Heart left ventricle (tissue), 13 donors: ENCODE measurements at regions not wholly inside any gene's neighbourhood (a gene's known extent, or its start where the extent isn't known, plus 50 kb on each side); places are given as distances from the start of the nearest gene placed in this dataset.

ENCODE experiments used
- POLR2A ChIP-seq, 2 donors: fragments of 450-650 bp; IDR thresholded peaks; one replicate each; pipeline ENCODE4 v1.6.1; 2017; ENCODE audit warnings: antibody characterized with exemption in 2 of 2, mild to moderate bottlenecking in 2 of 2, moderate library complexity in 2 of 2
- TF ChIP-seq, protein P1 (sequence below), 12 donors: fragments of 200-600 bp; sonication (generic) in 4 of 12; IDR thresholded peaks; one replicate each; pipeline versions ENCODE4 v1.5.0 to v1.8.0; 2018 to 2022; ENCODE audit warnings: antibody characterized with exemption in 12 of 12, mild to moderate bottlenecking in 5 of 12
- donor health status: ischemic (EF 13 %, LVEDD 7.1; RV severe dilation, severe dysfunction).
- donor health status: DM: no; HTN: yes; CAD: no.
- donor health status: DM: no; HTN: no; CAD: no.
- donor health status: ischemic (EF 25% LVEDD 6.9; RV normal size, moderate dysfunction).
- donor health status: ischemic (EF 25% LVEDD 5.7; RV mildly dilated, moderate dysfunction).
- donor health status: ischemic (EF 35%, LVEDD 5.7; RV mildly dilated, moderate dysfunction).
- donor health status: nonischemic (EF 11% LVEDD 7.7; RV severe dilation, severe dysfunction).
- donor health status: DM: yes; HTN: yes; CAD: no.
- donor health status: PGD.
- donor health status: ischemic (EF 29% LVEDD 5.4; RV normal size, mild dysfunction).
- donor health status: nonischemic (EF 23%, LVEDD 6.1; RV moderate dilation, normal function).

DNA sequence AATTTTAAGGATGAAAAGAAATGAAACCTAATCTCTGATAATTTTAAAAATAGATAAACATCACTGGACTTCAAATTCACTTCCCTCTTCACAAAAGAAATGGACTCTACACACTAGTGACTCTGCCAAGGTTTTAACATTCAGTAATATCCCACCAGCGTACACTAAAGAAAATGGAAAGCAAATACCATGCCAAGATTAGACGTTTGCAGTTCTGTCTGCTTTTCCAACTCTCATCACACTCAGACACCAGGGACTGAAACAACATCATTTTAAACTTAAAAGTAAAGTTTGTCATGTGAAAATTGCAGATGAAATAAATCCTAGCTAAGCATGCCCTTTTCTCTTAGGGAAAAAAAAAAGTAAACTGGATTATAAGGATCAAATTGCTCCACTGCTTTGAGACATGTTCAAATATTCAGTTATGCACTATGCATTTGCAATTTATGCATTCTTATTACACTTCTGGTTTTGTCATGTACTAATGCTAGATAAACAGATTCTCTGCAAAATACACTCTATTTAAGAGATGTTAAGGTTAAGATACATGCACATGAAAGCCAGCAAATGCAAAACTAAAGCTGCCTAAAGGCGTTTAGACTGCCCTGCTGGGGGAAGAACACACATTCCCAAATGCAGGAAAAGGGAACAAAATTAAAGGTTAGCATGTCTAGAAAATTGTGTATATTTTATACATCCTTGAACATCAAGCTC lies 534.4 kb upstream of the EPHA5 start:
- TF ChIP-seq, protein P1, sequence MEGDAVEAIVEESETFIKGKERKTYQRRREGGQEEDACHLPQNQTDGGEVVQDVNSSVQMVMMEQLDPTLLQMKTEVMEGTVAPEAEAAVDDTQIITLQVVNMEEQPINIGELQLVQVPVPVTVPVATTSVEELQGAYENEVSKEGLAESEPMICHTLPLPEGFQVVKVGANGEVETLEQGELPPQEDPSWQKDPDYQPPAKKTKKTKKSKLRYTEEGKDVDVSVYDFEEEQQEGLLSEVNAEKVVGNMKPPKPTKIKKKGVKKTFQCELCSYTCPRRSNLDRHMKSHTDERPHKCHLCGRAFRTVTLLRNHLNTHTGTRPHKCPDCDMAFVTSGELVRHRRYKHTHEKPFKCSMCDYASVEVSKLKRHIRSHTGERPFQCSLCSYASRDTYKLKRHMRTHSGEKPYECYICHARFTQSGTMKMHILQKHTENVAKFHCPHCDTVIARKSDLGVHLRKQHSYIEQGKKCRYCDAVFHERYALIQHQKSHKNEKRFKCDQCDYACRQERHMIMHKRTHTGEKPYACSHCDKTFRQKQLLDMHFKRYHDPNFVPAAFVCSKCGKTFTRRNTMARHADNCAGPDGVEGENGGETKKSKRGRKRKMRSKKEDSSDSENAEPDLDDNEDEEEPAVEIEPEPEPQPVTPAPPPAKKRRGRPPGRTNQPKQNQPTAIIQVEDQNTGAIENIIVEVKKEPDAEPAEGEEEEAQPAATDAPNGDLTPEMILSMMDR (IDR thresholded peaks at IDR 0.05), result no peak
- TF ChIP-seq POLR2A (IDR thresholded peaks at IDR 0.05), result no peak
